HG03520 (cell line): ENCODE measurements at regions not wholly inside any gene's neighbourhood (a gene's known extent, or its start where the extent isn't known, plus 50 kb on each side); places are given as distances from the start of the nearest gene placed in this dataset.

Experiments used
- ATAC-seq: cut with Tn5 transposase; IDR thresholded peaks from one replicate; pipeline ENCODE4 v1.9.1; 2021; ENCODE audit warnings: mild to moderate bottlenecking, moderate library complexity; ENCODE audit not compliant: unreplicated experiment

- peak; percentile 79 for ATAC-seq
Observed at GRCh38 chr10:52644373-52645186, 128.0 kb downstream of the MBL2 start.

DNA sequence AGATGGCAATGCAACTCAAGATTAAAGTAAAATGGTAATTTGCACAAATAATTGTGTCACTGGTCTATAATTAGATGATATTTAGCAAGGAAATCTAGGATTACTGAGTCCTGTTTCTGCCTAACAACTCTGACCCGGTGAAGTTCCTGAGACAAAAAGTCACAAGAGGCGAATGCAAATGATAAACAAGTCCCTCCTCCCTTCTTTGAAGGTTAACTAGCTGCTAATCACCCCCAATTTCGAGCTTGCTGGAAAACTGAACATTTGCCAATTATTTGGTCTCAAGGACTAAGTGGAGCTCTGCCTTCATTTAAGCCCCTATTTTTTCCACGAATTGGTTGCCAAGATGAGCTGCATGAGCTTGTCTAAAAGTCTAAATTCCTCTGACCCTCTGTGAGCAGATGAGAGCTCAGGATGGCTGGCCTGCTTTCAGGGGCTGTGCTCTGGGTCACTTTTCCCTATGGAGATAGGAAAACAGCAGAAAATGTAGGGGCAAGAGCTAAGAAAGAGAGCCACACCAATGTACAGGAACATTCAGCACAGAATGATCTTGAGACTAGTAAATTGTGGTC, 127.3 kb downstream of the MBL2 start:
- no peak for ATAC-seq

DNA sequence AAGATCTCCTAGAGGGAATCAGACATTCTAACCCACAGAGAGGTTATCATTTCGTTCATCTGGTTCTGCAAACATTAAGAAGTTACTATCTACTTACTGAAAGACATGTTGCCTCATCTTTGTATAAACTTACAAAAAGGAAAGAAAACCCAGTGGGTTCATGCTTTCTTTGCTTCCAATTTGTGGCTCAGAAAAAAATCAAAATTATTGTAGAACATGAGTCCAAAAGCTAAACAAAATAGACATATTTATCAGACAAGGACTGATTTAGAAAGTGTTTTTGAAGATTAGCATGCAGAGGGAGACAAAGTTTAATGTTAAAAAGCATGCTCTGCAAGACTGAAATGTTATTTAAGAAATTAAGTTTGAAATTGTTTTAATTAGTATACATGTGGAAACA, 123.1 kb downstream of the MBL2 start:
- ATAC-seq, result no peak

- no peak for ATAC-seq
Observed at GRCh38 chr10:52650873-52651272, 121.7 kb downstream of the MBL2 start.

DNA sequence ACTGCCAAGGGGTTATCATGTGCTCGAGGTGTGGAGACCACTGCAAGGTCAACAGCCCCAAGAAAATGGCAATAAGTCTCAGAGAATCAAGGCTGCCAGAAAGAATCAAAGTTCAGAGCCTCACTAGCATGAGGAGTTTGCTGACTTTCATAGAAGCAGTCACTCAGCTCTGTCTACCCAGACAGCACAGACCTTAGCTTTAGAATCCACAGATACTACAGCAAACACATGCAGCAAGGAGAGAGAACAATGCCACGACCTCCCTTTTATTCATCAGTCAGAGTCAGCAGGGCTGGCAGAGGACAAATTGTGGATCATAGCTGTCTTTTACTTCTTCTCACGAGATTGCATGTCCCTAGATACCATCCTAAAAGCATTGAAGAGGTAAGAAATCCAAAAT, 121.3 kb downstream of the MBL2 start:
- no peak for ATAC-seq

- no peak for ATAC-seq
Observed at GRCh38 chr10:52652431-52653262, 119.9 kb downstream of the MBL2 start.

DNA sequence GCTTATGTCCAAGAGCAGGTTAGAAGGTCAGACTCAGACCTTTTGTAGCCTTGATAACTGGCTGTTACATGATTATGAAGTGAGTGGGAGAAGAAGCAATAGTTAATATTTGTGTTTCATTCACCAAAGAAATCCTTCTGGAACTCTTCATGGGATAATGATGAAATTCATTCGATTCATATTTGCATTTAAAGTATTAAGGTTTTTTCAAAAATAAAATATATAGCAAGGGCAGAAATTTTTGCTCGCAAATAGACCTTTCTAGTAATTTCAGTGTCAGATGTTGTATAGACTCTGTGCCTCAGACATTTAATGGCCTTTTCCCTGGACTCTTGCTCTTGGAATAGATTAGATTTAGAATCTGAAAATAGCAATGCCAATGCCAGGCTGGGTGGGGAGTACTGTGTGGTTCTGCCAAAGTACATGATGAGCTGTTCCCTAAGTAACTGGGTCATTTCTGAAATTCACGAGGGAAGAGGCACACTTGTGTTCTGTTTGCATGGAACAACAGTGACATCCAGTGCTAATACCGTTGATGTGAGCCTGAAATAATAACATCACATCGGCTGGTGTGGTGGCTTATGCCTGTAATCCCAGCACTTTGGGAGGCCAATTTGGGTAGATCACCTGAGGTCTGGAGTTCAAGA, 119.2 kb downstream of the MBL2 start:
- ATAC-seq, result no peak

GRCh38 chr10:52654201-52654600, 118.4 kb downstream of the MBL2 start:
- no peak for ATAC-seq

GRCh38 chr10:52658112-52658511, 114.5 kb downstream of the MBL2 start:
- ATAC-seq, result no peak

- ATAC-seq, result no peak
Observed at GRCh38 chr10:52659085-52659484, 113.5 kb downstream of the MBL2 start.

DNA sequence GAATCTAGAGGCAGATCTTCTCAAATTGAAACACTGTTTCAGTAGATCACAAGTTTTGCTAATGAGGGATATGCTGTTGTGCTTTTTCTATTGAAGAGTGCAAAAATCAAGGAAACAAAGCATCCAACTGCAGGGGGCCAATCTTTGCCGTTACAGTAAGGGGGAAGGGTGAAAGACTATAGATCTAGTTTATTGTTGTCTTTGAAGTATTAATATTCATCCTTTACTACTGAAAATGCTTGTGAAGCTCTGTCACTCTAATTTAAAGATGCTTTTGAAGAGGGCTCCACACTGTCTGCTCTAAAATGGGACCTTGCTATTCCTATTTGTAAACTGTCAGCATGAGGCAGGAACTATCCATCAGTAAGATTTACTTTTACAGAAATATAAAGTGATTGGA, 110.3 kb downstream of the MBL2 start:
- no peak for ATAC-seq

DNA sequence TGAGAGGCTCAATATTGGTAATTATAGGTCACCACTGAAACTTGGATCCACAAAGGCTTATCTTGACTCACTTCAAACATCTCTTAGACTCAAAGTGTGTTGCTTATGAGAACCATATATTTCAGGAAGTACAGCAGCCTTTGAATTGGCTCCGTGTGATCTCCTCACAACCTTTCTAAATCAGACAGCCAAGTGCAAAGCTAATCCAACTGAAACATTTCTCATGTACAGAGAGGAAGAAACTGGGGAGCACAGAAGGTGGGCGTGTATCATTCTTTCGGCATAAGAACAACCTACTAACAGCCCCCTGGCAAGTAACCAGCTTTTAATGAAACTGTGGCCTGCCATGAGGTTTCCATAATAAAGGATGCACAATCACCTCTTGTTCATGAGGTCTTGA, 109.4 kb downstream of the MBL2 start:
- no peak for ATAC-seq

- no peak for ATAC-seq
Observed at GRCh38 chr10:52664629-52665028, 108.0 kb downstream of the MBL2 start.

DNA sequence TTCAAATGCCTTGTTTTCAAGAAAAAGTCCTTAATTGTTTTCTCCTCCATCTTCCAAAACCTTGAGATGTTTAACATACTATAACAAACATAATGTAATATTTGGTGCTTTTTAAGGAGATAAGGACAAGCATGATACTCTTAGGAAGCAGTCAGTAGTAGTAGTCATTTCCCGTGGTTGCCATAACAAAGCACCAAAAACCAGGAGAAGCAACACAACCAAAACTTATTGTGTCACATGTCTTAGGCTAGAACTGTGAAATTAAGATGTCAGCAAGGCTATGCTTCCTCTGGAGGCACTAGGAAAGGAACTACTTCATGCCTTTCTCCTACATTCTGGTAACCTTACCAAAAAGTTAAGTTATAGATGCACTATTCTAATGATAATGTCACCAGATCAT, 106.8 kb downstream of the MBL2 start:
- no peak for ATAC-seq

DNA sequence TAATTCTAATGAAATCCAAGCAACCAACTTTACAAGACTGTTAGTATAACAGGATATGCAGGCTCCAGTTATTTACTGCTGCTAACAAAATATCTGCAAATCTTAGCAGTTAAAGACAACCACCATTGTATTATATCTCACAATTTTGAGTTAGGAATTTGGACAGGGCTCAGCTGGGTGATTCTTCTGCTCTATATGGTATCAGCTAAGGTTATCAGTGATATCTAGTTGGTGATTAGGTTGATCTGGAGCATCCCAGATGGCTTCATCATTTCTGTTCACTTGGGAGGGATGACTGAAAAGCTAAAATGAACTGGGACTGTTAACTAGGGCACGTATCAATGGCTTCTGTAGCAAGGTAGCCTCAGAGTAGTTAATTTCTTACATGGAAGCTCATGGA, 105.7 kb downstream of the MBL2 start:
- ATAC-seq, result no peak

DNA sequence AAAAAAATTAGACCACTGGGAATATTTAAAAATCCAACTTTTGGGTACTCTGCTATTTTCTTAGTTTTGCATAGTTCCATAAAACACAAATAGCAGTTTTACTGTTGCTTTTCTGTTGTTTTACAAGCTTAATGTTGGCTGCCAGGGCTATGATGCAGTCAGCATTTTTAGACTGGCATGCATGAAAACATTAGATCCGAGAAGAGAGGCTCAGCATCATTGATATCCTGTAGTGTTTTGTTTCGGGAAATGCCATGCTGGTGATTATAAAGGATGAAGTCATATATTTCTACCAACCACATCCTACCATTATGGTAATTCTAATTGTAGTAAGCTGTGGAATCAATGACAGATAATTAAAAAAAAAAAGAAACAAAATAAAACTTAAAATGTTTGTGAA, 104.6 kb downstream of the MBL2 start:
- ATAC-seq, result no peak

DNA sequence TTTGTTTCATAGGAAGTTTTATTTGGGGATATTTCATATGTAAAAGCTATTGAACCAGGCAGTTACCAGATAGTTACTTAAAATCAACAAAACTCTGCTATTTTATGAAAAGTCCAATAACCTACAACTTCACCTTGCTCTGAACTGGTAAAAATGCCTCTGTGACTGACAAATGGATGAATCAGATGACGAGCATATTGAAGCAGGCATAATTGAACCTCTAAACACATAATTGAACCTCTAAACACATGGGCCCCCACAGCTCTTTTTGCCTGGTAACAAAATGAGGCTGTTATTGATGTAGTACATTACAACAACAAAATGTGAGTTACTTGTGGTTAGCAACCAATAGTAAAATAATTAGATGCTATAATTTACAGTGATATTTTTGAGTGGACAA, 99.7 kb downstream of the MBL2 start:
- no peak for ATAC-seq

GRCh38 chr10:52673468-52673867, 99.1 kb downstream of the MBL2 start:
- no peak for ATAC-seq

GRCh38 chr10:52674474-52674873, 98.1 kb downstream of the MBL2 start:
- no peak for ATAC-seq

GRCh38 chr10:52677086-52677485, 95.5 kb downstream of the MBL2 start:
- ATAC-seq, result no peak

- ATAC-seq, result no peak
Observed at GRCh38 chr10:52678611-52679010, 94.0 kb downstream of the MBL2 start.
